Thymus (tissue), 11 donors: ENCODE measurements at regions not wholly inside any gene's neighbourhood (a gene's known extent, or its start where the extent isn't known, plus 50 kb on each side); places are given as distances from the start of the nearest gene placed in this dataset.

Experiments
- DNase-seq, 9 donors: peaks; one replicate each; pipeline ENCODE4 v3.0.0-alpha.2; 2013; ENCODE audit warnings: low spot score in 9 of 9, low read depth in 6 of 9, missing footprints in 1 of 9
- H3K27ac ChIP-seq, 2 donors: one replicate each; pipeline ENCODE4 v1.5.1; 2013; ENCODE audit warnings: control low read depth in 1 of 2, low read depth in 1 of 2, low read length in 1 of 2, mild to moderate bottlenecking in 1 of 2, moderate library complexity in 1 of 2
- H3K27me3 ChIP-seq, 2 donors: one replicate each; pipeline ENCODE4 v1.5.1; 2013; ENCODE audit warnings: low read length in 1 of 2; ENCODE audit not compliant: control insufficient read depth in 2 of 2, insufficient read depth in 1 of 2
- H3K36me3 ChIP-seq, 2 donors: one replicate each; pipeline ENCODE4 v1.5.1; 2013; ENCODE audit warnings: low read length in 1 of 2, mild to moderate bottlenecking in 1 of 2, moderate library complexity in 1 of 2; ENCODE audit not compliant: control insufficient read depth in 2 of 2, insufficient read depth in 2 of 2
- H3K4me1 ChIP-seq, 2 donors: one replicate each; pipeline ENCODE4 v1.5.1; 2013; ENCODE audit warnings: low read length in 2 of 2; ENCODE audit not compliant: control insufficient read depth in 2 of 2, insufficient read depth in 2 of 2
- H3K4me3 ChIP-seq, 2 donors: one replicate each; pipeline ENCODE4 v1.5.1; 2013; ENCODE audit warnings: low read length in 2 of 2, control low read depth in 1 of 2, mild to moderate bottlenecking in 1 of 2
- H3K9me3 ChIP-seq, 2 donors: one replicate each; pipeline ENCODE4 v1.5.1; 2013; ENCODE audit warnings: low read length in 1 of 2, mild to moderate bottlenecking in 1 of 2; ENCODE audit not compliant: control insufficient read depth in 2 of 2, insufficient read depth in 1 of 2
- WGBS: extraction: QIAGEN DNeasy Blood & Tissue Kit; methylation state at CpG from one replicate; pipeline ENCODE4 v1.1.7; 2013; 5-methylcytosine and 5-hydroxymethylcytosine counted together
- donor health status: healthy.

- WGBS = 71% methylated on average over 5 of the region's 5 CpGs
- Histone ChIP-seq H3K9me3 (no peaks in the 10 kb centered on the region), H3K27ac (no peak overlapping the region), H3K27me3 (no peaks in the 10 kb centered on the region), H3K36me3 (no peaks in the 10 kb centered on the region), H3K4me1 (no peaks in the 10 kb centered on the region), H3K4me3 (no peak overlapping the region)
- no peak for DNase-seq
Observed at GRCh38 chr7:27351786-27352185, 109.2 kb downstream of the EVX1 start.

- H3K27me3 ChIP-seq = peaks cover 0 to 3% of the 10 kb centered on the region in 2 donors
- H3K9me3 ChIP-seq = no peaks in the 10 kb centered on the region
- 94% methylated on average over 9 of the region's 9 CpGs for WGBS
- H3K27ac ChIP-seq = no peak overlapping the region
- no peaks in the 10 kb centered on the region for H3K36me3 ChIP-seq
- H3K4me3 ChIP-seq = no peak overlapping the region
- DNase-seq = no peak
- H3K4me1 ChIP-seq = no peaks in the 10 kb centered on the region
Observed at GRCh38 chr7:27359181-27360125, 116.9 kb downstream of the EVX1 start.

- Histone ChIP-seq H3K4me3 (no peak overlapping the region), H3K4me1 (no peaks in the 10 kb centered on the region), H3K9me3 (no peaks in the 10 kb centered on the region), H3K36me3 (no peaks in the 10 kb centered on the region), H3K27me3 (peaks cover 0 to 3% of the 10 kb centered on the region in 2 donors), H3K27ac (no peak overlapping the region)
- DNase-seq = no peak
- 97% methylated on average over 10 of the region's 10 CpGs for WGBS
Observed at GRCh38 chr7:27361522-27361921, 118.9 kb downstream of the EVX1 start.

GRCh38 chr7:27362026-27362425 lies 119.4 kb downstream of the EVX1 start:
- Histone ChIP-seq H3K9me3 (no peaks in the 10 kb centered on the region), H3K27me3 (peaks cover 0 to 3% of the 10 kb centered on the region in 2 donors), H3K4me3 (no peak overlapping the region), H3K4me1 (no peaks in the 10 kb centered on the region), H3K27ac (no peak overlapping the region), H3K36me3 (no peaks in the 10 kb centered on the region)
- WGBS = 96% methylated on average over 4 of the region's 4 CpGs
- DNase-seq = no peak

- no peaks in the 10 kb centered on the region for H3K27me3 ChIP-seq
- DNase-seq = no peak
- 95% methylated on average over 4 of the region's 4 CpGs for WGBS
- no peak overlapping the region for H3K27ac ChIP-seq
- no peak overlapping the region for H3K4me3 ChIP-seq
- H3K9me3 ChIP-seq = no peaks in the 10 kb centered on the region
- H3K4me1 ChIP-seq = no peaks in the 10 kb centered on the region
- H3K36me3 ChIP-seq = no peaks in the 10 kb centered on the region
Observed at GRCh38 chr7:27364344-27364758, 121.7 kb downstream of the EVX1 start.

- no peak overlapping the region for H3K4me3 ChIP-seq
- H3K36me3 ChIP-seq = no peaks in the 10 kb centered on the region
- no peaks in the 10 kb centered on the region for H3K27me3 ChIP-seq
- H3K4me1 ChIP-seq = no peaks in the 10 kb centered on the region
- WGBS = 98% methylated on average over 4 of the region's 4 CpGs
- no peaks in the 10 kb centered on the region for H3K9me3 ChIP-seq
- no peak overlapping the region for H3K27ac ChIP-seq
- DNase-seq = no peak
Observed at GRCh38 chr7:27367179-27367932, 124.8 kb downstream of the EVX1 start.

GRCh38 chr7:27367933-27368549 lies 125.4 kb downstream of the EVX1 start:
- Histone ChIP-seq H3K4me3 (no peak overlapping the region), H3K4me1 (no peaks in the 10 kb centered on the region), H3K27ac (no peak overlapping the region), H3K9me3 (no peaks in the 10 kb centered on the region), H3K36me3 (no peaks in the 10 kb centered on the region), H3K27me3 (no peaks in the 10 kb centered on the region)
- no peak for DNase-seq
- WGBS = 94% methylated on average over 4 of the region's 4 CpGs

GRCh38 chr7:27374958-27375841 lies 132.6 kb downstream of the EVX1 start:
- Histone ChIP-seq H3K4me1 (no peaks in the 10 kb centered on the region), H3K27me3 (no peaks in the 10 kb centered on the region), H3K9me3 (no peaks in the 10 kb centered on the region), H3K36me3 (no peaks in the 10 kb centered on the region), H3K27ac (no peak overlapping the region), H3K4me3 (no peak overlapping the region)
- 76% methylated on average over 6 of the region's 6 CpGs for WGBS
- no peak for DNase-seq
